Adrenal gland (tissue), 9 donors: ENCODE measurements at regions not wholly inside any gene's neighbourhood (a gene's known extent, or its start where the extent isn't known, plus 50 kb on each side); places are given as distances from the start of the nearest gene placed in this dataset.

ENCODE experiments used
- DNase-seq, 7 donors: peaks; one replicate each; pipeline ENCODE4 v3.0.0-alpha.2; 2019 to 2020
- H3K27ac ChIP-seq, 5 donors: fragments of 200-600 bp; sonication (generic) in 4 of 5; 1 replicate in 3 of 5; 2 replicates in 2 of 5; pipeline versions ENCODE4 v1.5.1 to v1.8.0; 2016 to 2020; ENCODE audit warnings: mild to moderate bottlenecking in 1 of 5
- H3K27me3 ChIP-seq: fragments of 200-600 bp; 2 replicates; pipeline ENCODE4 v1.8.0; 2021
- H3K36me3 ChIP-seq, 2 donors: fragments of 200-600 bp; replicated peaks in 1 of 2; 1 replicate in 1 of 2; 2 replicates in 1 of 2; pipeline versions ENCODE4 v1.5.1 to v1.8.0; 2018 to 2022
- H3K4me1 ChIP-seq, 2 donors: fragments of 200-600 bp; replicated peaks in 1 of 2; 1 replicate in 1 of 2; 2 replicates in 1 of 2; pipeline versions ENCODE4 v1.5.1 to v1.8.0; 2018 to 2021
- H3K4me3 ChIP-seq, 4 donors: fragments of 200-600 bp; sonication (generic) in 3 of 4; one replicate each; pipeline ENCODE4 v1.5.1; 2016 to 2018
- H3K9me3 ChIP-seq, 3 donors: fragments of 200-600 bp; sonication (generic) in 1 of 3; replicated peaks in 1 of 3; 1 replicate in 2 of 3; 2 replicates in 1 of 3; pipeline versions ENCODE4 v1.5.1 to v1.8.0; 2016 to 2021
- POLR2A ChIP-seq, 2 donors: fragments of 450-650 bp; IDR thresholded peaks; one replicate each; pipeline ENCODE4 v1.6.1; 2017; ENCODE audit warnings: antibody characterized with exemption in 2 of 2, mild to moderate bottlenecking in 2 of 2, moderate library complexity in 1 of 2
- WGBS, 4 donors: extraction: QIAGEN DNeasy Blood & Tissue Kit in 2 of 4; methylation state at CpG; one replicate each; pipeline versions ENCODE4 v1.1.5 to v1.1.7; 2013 to 2017; 5-methylcytosine and 5-hydroxymethylcytosine counted together
- intact Hi-C, 2 donors: fragments of 100-400 bp; cut with DNase I; formaldehyde crosslinking; loops; one replicate each; pipeline versions ENCODE4 v1.14.1 to v1.15.0; 2022 to 2023
- TF ChIP-seq, protein P1 (sequence below), 6 experiments: fragments of 450-650 bp in 4 of 6; fragments of 200-600 bp in 2 of 6; sonication (generic) in 1 of 6; IDR thresholded peaks; 1 replicate in 5 of 6; 2 replicates in 1 of 6; pipeline versions ENCODE4 v1.5.1 to v1.8.0; 2016 to 2021; ENCODE audit warnings: antibody characterized with exemption in 6 of 6, mild to moderate bottlenecking in 2 of 6, moderate library complexity in 1 of 6
- donor health status: healthy with polysubstance abuse.
- donor health status: Bipolar disorder and iron deficiency.
- donor health status: DM: yes; HTN: yes; CAD: no.
- donor health status: DM: no; HTN: no; CAD: no.
- donor health status: DM: no; HTN: no; CAD: no.

DNA sequence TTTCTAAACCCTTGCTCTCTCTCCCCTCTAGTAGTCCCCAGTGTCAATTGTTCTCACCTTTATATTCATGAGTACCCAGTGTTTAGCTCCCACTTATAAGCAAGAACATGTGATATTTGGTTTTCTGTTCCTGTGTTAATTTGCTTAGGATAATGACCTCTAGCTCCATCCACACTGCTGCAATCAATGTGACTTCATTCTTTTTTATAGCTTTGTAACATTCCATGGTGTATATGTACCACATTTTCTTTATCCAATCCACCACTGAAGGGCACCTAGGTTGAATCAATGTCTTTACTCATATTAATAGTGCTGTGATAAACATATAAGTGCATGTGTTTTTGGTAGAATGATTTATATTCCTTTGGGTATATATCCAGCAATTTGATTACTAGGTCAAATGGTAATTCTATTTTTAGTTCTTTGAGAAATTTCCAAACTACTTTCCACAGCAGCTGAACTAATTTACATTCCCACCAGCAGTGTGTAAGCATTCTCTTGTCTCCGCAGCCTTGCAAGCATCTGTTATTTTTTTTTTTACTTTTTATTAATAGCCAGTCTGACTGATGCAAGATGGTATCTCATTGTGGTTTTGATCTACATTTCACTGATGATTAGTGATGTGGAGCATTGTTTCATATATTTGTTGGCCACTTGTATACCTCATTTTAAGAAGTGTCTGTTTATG lies 277.8 kb downstream of the LTN1 start:
- no peak overlapping the region for H3K27ac ChIP-seq
- WGBS, 4 donors: 63 to 75% (median 71%) methylated on average over 1 of the region's 1 CpG
- no peaks in the 10 kb centered on the region for H3K36me3 ChIP-seq

DNA sequence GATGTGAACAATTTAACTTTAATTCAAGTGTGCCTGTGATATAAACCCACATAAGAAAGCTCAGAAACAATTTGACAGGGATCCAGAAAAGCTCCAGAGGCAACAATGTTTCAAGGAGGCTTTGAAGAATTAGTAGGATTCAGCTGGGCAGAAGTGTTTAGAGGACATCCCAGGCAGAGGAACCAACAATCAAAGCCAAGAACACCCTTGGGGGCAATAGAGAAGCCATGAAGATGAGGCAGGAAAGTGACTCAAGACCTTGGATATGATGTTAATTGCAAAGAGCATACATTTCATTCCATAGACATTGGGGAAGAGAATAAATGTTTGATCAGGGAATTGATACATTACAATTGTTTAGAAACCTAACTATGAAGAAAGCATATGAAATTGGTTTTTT lies 280.3 kb downstream of the LTN1 start:
- DNase-seq: no peak
- TF ChIP-seq, protein P1, sequence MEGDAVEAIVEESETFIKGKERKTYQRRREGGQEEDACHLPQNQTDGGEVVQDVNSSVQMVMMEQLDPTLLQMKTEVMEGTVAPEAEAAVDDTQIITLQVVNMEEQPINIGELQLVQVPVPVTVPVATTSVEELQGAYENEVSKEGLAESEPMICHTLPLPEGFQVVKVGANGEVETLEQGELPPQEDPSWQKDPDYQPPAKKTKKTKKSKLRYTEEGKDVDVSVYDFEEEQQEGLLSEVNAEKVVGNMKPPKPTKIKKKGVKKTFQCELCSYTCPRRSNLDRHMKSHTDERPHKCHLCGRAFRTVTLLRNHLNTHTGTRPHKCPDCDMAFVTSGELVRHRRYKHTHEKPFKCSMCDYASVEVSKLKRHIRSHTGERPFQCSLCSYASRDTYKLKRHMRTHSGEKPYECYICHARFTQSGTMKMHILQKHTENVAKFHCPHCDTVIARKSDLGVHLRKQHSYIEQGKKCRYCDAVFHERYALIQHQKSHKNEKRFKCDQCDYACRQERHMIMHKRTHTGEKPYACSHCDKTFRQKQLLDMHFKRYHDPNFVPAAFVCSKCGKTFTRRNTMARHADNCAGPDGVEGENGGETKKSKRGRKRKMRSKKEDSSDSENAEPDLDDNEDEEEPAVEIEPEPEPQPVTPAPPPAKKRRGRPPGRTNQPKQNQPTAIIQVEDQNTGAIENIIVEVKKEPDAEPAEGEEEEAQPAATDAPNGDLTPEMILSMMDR (IDR thresholded peaks at IDR 0.05): no peak
- no peak for TF ChIP-seq POLR2A (IDR thresholded peaks at IDR 0.05)
- H3K27me3 ChIP-seq: no peaks in the 10 kb centered on the region
- H3K36me3 ChIP-seq: no peaks in the 10 kb centered on the region
- H3K4me3 ChIP-seq: no peak overlapping the region
- H3K27ac ChIP-seq: no peak overlapping the region
- H3K9me3 ChIP-seq: no peaks in the 10 kb centered on the region
- H3K4me1 ChIP-seq: no peaks in the 10 kb centered on the region
- intact Hi-C loops: no loop called here

More for the DNA sequence above, 277.8 kb downstream of the LTN1 start:
- H3K27me3 ChIP-seq: no peaks in the 10 kb centered on the region
- no peaks in the 10 kb centered on the region for H3K4me1 ChIP-seq
- no peak for DNase-seq
- no peak overlapping the region for H3K4me3 ChIP-seq
- intact Hi-C loops: no loop called here
- TF ChIP-seq POLR2A (IDR thresholded peaks at IDR 0.05): no peak
- TF ChIP-seq, protein P1 (IDR thresholded peaks at IDR 0.05): no peak
- no peaks in the 10 kb centered on the region for H3K9me3 ChIP-seq

DNA sequence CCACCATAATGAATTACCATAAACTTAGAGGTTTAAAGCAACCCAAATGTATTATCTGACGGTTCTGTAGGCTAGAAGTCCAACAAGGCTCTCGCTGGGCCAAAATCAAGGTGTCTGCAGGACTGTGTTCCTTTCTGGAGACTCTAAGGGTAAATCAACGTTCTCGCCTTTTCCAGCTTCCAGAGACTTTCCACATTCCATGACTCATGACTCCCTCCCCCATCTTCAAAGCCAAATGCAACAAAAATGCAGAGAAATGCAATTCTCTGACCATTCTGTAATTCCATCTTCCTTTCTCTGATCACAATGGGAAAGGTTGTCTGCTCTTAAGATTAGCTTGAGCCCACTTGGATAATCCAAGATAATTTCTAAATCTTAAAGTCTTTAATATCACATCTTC lies 287.1 kb downstream of the LTN1 start:
- no peaks in the 10 kb centered on the region for H3K27me3 ChIP-seq
- H3K4me3 ChIP-seq: no peak overlapping the region
- no peaks in the 10 kb centered on the region for H3K4me1 ChIP-seq
- no peak for DNase-seq
- intact Hi-C loops: no loop called here
- WGBS, 4 donors: 68 to 87% (median 72%) methylated on average over 4 of the region's 4 CpGs
- no peaks in the 10 kb centered on the region for H3K9me3 ChIP-seq
- H3K36me3 ChIP-seq: no peaks in the 10 kb centered on the region
- H3K27ac ChIP-seq: no peak overlapping the region
- TF ChIP-seq, protein P1 (IDR thresholded peaks at IDR 0.05): no peak
- no peak for TF ChIP-seq POLR2A (IDR thresholded peaks at IDR 0.05)

DNA sequence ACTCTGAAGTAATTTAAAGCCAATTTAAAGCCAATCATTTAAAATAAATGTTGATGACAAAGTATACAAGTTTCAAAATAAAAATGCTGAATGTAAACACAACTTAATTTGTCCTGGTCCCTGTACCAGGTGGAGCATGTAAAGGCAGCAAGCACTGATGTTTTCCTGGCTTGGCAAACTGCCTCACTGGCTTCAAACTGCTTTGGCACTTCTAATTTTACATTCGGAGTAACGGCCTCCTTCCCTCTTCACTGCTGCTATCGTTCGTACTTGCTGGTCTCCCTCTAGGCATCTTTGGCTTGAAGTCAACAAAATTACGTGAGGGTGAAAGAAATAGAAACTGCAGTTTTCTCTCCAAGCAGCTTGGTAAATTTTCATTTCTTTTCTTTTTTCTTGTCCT lies 287.9 kb downstream of the LTN1 start:
- H3K36me3 ChIP-seq: no peaks in the 10 kb centered on the region
- 45 to 59% (median 54%) methylated on average over 5 of the region's 5 CpGs for WGBS, 4 donors
- no peak overlapping the region for H3K4me3 ChIP-seq
- no peak for DNase-seq
- H3K27ac ChIP-seq: no peak overlapping the region
- intact Hi-C loops: no loop called here
- no peak for TF ChIP-seq POLR2A (IDR thresholded peaks at IDR 0.05)
- TF ChIP-seq, protein P1 (IDR thresholded peaks at IDR 0.05): no peak
- no peaks in the 10 kb centered on the region for H3K9me3 ChIP-seq
- H3K27me3 ChIP-seq: no peaks in the 10 kb centered on the region
- H3K4me1 ChIP-seq: no peaks in the 10 kb centered on the region
